ENCODE measurements at regions not wholly inside any gene's neighbourhood (a gene's known extent, or its start where the extent isn't known, plus 50 kb on each side); places are given as distances from the start of the nearest gene placed in this dataset.

- TF ChIP-seq REST (IDR thresholded peaks at IDR 0.05; ENCODE audit: insufficient replicate concordance, low read depth), result no peak
- TF ChIP-seq GABPA (IDR thresholded peaks at IDR 0.05; ENCODE audit: low read depth), result no peak
- no peak for TF ChIP-seq CTCF (IDR thresholded peaks at IDR 0.05; ENCODE audit: insufficient read depth, low read length)
- TF ChIP-seq SPI1 (IDR thresholded peaks at IDR 0.05; ENCODE audit: borderline replicate concordance, low read depth), result no peak
- no peak for TF ChIP-seq POLR2AphosphoS5 (IDR thresholded peaks at IDR 0.05; ENCODE audit: low read depth)
- Histone ChIP-seq H3K4me3 (replicated peaks; ENCODE audit: insufficient read depth, low read length) (no peak overlapping the region), H3K27ac (replicated peaks) (no peak overlapping the region), H3K27me3 (ENCODE audit: insufficient read depth, poor library complexity, severe bottlenecking) (no peaks in the 10 kb centered on the region)
- no peak for DNase-seq (ENCODE audit: low read depth in 1 of 2, low spot score in 1 of 2)
Measured at GRCh38 chr5:109945723-109946480, 256.2 kb downstream of the MAN2A1 start.

GRCh38 chr5:109946610-109947009, 256.9 kb downstream of the MAN2A1 start:
- no peak overlapping the region for H3K4me3 ChIP-seq (replicated peaks; ENCODE audit: insufficient read depth, low read length)
- DNase-seq (ENCODE audit: low read depth in 1 of 2, low spot score in 1 of 2), result no peak
- H3K27me3 ChIP-seq (ENCODE audit: insufficient read depth, poor library complexity, severe bottlenecking), result no peaks in the 10 kb centered on the region
- TF ChIP-seq SPI1 (IDR thresholded peaks at IDR 0.05; ENCODE audit: borderline replicate concordance, low read depth) (no peak), CTCF (IDR thresholded peaks at IDR 0.05; ENCODE audit: insufficient read depth, low read length) (no peak), REST (IDR thresholded peaks at IDR 0.05; ENCODE audit: insufficient replicate concordance, low read depth) (no peak), GABPA (IDR thresholded peaks at IDR 0.05; ENCODE audit: low read depth) (no peak), POLR2AphosphoS5 (IDR thresholded peaks at IDR 0.05; ENCODE audit: low read depth) (no peak)
- H3K27ac ChIP-seq (replicated peaks), result no peak overlapping the region

GRCh38 chr5:109947667-109948066, 257.9 kb downstream of the MAN2A1 start:
- no peaks in the 10 kb centered on the region for H3K27me3 ChIP-seq (ENCODE audit: insufficient read depth, poor library complexity, severe bottlenecking)
- no peak overlapping the region for H3K4me3 ChIP-seq (replicated peaks; ENCODE audit: insufficient read depth, low read length)
- no peak overlapping the region for H3K27ac ChIP-seq (replicated peaks)
- DNase-seq (ENCODE audit: low read depth in 1 of 2, low spot score in 1 of 2), result no peak
- TF ChIP-seq GABPA (IDR thresholded peaks at IDR 0.05; ENCODE audit: low read depth) (no peak), REST (IDR thresholded peaks at IDR 0.05; ENCODE audit: insufficient replicate concordance, low read depth) (no peak), CTCF (IDR thresholded peaks at IDR 0.05; ENCODE audit: insufficient read depth, low read length) (no peak), POLR2AphosphoS5 (IDR thresholded peaks at IDR 0.05; ENCODE audit: low read depth) (no peak)
